HPDE6-E6E7 (cell line): ENCODE measurements at regions not wholly inside any gene's neighbourhood (a gene's known extent, or its start where the extent isn't known, plus 50 kb on each side); places are given as distances from the start of the nearest gene placed in this dataset.

Source experiments
- DNase-seq: peaks from one replicate; pipeline ENCODE4 v3.0.0; 2011; ENCODE audit warnings: missing footprints; ENCODE audit errors: extremely low spot score

DNA sequence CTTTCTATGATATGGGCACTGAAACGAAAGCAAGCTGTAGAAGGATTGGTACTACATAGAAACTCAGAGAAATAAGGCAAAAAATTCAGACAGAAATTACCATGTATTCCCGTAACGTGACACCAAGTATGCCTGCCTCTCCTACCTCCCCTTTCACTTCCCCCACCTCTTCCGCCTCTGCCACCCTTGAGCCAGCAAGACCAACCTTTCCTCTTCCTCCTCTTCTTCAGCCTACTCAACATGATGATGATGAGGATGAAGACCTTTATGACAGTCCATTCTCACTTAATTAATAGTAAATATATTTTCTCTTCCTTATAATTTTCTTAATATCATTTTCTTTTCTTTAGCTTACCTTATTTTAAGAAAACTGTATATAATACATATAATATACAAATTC, 188.1 kb upstream of the VGLL2 start:
- no peak for DNase-seq

DNA sequence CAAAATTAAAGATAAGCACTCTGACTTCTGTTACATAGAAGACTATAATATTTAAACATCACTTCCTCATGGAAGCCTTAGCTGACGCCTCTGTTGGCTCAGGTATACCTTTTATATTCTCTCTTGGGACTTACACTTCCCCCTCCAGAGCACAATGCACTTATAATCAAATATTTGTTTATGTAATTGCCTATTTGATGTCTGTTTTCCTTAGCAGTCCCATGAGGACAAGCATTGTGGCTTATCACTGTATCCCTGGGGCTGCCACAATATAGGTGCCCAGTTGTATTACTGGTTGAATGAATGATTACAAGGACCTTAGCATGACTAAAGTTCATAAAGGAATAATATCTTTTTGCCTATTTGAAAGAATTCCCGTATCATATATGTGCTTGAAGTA, 186.7 kb upstream of the VGLL2 start:
- no peak for DNase-seq

DNA sequence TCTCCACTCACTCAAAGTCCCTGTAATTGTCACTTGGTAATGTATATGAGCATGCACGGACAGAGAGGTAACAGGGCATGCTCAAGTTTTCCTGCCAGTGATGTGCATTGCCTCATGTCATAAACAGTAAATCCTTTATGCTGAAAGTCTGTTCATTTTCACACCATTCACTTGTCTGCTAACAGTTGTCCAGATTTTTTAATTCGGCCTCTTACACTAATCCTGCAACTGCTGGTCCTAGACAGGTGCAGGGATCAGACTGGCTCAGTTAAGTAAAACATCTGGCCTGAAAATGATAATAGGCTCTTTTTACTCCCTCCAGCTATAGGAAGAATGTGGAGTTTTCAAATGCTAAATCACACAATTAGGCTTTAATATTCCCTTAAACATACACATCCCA, 185.4 kb upstream of the VGLL2 start:
- no peak for DNase-seq

DNA sequence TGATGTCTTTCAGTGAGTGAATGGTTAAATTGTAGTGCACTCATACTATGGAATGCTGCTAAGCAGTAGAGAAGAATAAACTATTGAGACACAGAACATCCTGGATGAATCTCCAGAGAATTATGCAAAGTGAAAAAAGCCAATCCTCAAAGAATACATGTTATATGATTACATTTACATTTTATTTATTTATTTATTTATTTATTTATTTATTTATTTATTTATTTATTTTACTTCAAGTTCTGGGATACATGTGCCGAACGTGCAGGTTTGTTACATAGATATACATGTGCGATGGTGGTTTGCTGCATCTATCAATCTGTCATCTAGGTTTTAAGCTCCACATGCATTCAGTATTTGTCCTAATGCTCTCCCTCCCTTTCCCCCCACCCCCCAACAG, 175.8 kb upstream of the VGLL2 start:
- no peak for DNase-seq

DNA sequence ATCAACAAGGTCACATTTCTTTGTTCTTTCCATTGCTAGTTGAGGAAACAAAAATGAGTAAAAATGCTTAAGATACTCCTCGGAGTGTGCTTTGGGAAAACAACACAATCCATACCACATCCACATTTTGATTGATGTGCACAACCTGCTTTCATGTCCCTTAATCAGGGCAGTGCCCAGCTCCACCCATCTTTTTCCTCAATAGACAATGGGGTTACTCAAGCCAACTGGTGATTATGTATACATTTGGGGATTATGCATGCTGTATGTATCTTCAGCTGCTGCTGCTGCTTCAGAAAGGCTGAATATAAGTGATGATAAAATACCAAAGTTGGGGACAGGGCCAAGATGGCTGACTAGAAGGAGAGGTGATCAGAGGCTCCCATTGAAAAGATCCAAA, 155.2 kb upstream of the VGLL2 start:
- DNase-seq, result no peak

DNA sequence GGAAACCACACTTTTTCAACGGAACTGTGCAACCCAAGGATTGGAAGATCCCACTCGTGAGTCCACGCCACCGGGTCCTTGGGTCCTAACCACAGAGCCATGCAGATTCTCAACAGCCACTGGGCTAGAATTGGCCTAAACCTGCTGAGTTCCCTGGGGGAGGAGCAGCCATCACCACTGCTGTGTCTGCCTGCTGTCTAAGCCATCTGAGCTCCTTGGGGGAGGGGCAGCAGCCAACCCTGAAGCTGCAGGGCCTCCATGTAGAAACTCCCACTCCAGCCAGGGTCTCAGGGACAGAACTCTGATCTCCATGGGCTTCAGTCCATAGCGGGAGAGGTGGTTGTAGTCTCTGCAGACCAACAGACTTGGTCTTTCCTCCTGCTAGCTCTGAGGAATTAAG, 154.6 kb upstream of the VGLL2 start:
- no peak for DNase-seq

DNA sequence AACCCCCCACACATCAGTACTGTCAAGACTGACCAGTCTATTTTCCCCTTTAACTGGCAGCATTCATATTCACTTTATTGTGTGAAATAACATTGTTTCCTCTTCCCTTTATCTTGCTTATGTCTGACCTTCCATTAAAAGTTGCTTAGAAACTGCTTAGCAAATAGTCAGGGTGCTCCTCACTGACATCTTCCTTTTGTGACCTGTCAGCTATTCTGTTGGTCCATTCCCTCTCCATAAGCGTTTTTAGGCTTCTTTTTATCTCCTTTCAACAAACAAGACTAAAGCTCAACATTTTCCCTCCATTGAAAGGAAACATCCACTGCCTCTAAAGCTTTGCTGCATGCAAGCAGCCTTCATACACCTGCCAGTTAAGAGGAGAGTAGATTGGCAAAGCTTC, 147.7 kb upstream of the VGLL2 start:
- no peak for DNase-seq

DNA sequence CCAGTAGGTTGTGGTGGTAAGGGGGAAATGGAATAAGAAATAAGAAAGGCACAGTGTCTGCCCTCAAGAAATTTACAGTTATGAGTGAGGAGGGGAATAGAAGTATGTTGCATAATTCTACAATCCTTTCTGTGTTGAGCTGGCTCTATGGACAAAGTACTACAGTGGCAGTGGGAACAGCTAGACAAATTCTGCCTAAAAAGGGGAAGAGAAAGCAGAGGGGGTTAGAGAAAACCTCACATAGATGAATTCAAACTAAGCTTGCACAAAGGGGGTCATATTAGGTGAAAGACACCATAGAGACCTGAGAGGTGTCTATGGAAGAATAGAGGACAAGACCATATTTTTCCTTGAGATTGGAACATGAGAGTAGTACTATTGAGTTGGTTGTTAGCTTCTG, 146.9 kb upstream of the VGLL2 start:
- DNase-seq, result no peak

DNA sequence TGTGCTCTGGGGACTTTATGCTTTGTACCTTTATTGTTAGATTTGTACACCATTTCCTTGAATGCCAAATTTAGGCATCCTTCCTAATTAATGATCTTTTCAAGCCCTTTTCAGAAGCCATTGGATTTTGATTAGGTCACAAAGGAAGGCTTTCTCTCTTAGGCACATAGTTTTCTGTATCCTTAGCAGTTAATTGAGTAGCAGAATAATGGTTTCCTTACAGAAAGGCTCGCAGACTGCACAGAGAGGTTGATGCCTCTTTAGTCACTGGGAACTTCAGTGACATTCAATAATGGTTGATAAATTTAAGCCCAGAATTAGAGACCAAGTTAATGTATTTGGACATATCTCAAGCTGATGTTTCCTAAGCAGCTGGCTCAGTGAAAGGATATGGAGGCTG, 139.1 kb upstream of the VGLL2 start:
- no peak for DNase-seq

DNA sequence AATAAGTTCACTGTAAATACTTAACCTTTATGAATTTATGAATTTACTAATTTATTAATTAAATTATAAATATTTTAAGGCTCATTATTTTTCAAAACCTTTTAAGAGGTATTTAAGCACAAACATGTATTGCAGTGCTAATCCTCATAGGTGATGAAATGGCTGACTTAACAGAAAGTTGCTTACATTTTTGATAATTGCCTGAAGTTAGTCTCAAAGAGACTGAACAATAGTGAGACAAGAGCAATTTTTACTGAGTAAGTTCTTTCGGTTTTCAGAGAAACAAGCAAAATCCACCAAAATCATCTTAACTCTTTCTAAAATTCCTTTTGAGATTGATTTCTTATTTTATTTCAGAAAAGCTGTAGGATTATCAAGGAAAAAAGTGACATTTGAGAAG, 137.3 kb upstream of the VGLL2 start:
- no peak for DNase-seq

DNA sequence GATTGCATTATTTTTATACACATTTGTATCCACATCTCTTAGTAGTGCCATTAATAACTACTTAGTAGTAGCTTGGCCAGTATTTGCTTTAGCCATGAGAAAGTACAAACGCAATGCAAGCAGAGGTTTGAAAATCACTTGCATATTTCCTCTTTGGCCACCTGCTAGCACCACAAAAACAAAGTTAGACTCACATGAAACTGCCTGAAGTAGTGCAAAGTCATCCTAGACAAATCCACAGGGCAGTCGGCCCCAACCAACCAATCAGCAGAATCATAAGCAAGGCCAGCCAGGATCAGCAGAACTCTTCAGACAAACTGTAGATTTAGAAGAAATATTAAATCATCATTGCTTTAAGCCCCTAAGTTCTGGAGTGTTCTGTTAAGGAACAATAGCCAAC, 135.2 kb upstream of the VGLL2 start:
- no peak for DNase-seq

DNA sequence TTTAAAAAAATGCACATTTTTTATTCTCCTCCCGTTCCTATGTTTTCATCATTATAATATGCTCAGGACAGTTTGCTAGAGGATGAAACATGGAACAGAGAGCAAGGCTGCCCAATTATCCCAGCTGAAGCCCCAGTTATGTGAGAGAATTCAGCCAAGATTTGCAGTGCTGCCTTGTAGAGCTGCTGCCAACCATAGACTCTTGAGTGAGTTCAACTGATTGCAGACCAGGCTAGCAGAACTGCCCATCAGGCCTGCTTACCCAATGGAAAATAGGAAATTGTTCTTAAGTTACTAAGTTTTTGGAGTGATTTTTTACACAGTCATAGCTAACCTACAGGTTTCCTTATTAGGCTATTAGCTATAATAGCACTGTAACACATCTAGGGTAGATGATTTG, 128.7 kb upstream of the VGLL2 start:
- no peak for DNase-seq

DNA sequence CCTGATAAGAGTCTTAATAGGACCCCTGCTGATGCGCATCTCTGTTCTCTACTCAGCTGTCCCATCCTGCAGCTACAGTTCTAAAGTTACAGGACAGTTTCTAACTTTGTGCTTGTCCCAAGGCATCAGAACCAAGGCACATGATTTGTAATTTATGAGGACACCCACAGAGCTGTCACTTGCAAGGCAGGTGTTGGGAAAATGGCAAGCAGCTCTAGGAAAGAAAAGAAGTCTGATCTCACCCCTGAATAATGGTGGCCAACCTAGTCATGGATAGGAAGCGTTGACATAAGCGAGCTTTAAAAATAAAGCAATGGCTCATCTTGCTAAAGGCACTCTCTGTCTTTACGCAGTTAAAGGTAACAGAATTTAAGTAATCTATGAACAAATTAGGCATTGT, 127.6 kb upstream of the VGLL2 start:
- DNase-seq, result no peak

DNA sequence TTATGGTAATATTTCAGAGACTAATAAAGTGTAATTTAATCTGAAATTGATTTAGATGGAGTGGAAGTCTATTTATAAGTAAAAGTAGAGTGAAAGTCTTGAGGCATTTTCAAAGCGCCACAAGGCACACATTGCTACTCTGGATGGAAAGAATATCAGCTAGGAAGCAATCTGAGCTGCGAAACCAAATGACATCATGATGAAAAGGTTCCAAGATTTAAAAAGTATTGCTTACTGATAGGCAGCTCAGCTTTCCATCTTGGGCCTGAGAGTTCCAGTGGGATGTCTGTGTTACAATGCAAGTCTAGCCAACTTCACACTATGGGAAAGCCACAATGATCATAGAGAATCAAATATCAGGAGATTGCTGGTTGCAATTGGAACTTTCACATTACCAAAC, 126.9 kb upstream of the VGLL2 start:
- no peak for DNase-seq

DNA sequence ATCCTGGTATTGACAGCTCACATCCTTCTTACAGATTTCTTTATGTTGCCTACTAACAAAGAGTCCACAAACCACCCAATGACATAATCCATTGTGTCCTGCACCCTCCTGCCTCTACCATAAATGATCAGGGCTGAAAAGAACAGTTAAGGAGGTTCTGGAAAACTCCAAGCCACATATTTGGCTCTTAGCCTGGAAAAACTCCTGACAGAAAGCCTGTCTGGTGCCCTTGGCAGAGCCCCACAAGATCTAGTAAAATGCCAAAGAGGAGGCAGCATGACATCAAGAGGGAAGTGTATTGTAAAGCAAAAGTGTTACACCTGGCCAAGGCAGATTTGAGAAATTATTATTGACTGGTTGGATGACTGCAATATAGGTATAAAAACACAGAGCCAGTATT, 126.4 kb upstream of the VGLL2 start:
- no peak for DNase-seq

DNA sequence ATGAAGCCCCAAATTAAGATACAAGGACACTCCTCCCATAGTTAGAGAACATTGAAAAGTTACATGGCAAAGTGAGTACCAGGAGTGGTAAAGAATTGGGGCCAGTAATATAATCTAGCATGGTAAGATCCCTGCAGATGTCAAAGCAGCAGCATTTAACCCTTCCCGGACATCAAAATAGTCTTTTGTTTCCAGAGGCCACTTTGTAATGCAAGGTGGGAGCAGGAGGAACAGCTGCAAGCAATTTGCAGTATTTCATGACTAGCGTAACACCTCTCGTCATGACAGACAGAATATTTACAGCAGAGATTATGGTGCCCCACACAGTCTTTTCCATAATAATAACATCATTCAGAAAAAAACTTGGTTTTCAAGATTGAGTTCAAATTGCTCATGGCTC, 123.2 kb upstream of the VGLL2 start:
- DNase-seq, result no peak

DNA sequence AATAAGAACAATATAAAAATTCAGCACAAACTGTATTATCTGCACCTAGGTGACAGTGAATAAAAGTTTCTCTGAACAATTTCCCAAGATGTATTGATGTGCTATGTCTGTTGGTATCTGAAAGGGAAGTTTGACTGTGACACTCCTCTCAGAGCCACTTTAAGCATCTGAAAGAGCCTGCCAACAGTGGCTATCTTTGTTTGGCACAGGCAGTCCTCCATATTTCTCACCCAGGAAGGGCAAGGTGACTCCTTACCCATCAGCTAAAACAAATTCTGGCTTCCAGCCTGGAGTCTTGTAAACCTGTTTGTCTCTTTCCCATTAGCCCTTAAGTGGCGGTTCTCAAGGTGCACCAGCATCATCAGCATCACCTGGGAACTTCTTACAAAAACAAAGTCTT, 122.4 kb upstream of the VGLL2 start:
- no peak for DNase-seq

DNA sequence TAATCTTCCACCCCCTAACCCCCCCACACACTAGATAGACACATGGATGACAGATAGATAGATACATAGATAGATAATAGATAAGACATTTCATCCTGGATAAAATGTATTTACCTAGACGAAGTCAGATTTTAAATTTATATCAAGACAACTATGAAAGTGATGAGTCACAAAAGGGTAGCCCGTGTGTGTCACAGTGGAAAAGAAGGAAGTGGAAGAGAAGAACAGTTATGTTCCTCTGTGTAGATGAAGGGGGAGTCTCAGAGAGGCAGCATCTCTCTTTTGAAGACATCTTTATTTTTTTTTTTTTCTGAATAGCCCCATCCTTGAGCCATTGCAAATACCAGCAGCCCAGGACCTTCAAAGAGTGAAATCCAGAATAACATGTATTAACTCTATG, 121.7 kb upstream of the VGLL2 start:
- DNase-seq, result no peak

DNA sequence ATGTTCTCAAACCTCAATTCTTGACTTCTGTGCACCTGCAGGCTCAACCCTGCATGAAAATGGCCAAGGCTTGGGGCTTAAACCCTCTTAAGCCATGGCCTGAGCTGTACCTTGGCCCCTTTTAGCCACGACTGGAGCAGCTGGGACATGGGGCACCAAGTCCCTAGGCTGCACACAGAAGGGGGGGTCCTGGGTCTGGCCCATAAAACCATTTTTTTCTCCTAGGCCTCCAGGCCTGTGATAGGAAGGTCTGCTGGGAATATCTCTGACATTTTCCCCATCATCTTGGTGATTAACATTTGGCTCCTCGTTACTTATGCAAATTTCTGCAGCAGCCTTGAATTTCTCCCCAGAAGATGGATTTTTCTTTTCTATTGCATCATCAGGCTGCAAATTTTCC, 119.4 kb upstream of the VGLL2 start:
- no peak for DNase-seq

DNA sequence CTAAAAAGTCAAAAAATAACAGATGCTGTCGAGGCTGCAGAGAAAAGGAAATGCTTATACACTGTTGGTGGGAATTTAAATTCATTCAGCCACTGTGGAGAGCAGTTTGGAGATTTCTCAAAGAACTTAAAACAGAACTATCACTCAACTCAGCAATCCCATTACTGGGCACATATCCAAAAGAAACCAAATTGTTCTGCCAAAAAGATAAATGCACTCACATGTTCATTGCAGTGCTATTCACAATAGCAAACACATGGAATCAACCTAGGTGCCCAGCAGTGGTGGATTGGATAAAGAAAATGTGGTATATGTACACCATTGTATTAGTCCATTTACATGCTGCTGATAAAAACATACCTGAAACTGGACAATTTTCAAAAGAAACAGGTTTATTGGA, 116.0 kb upstream of the VGLL2 start:
- DNase-seq, result no peak

DNA sequence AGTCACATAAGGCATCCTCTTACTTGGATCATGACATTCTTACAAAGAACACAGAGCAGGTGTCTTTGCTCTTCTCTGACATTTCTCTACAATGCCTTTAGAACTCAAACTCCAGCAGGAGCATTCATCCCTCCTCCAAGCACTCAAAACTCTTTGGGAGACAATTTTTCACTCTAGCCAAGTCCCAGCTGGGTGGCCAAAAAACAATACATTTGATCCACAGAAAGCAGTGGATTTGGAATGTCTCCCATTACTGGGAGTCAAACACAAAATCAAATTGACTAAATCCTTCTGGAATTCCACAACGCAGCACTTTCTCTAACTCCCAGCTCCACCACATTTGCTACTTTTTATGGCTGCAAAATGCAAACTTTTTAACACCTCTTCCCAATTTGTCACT, 108.6 kb upstream of the VGLL2 start:
- DNase-seq, result no peak

DNA sequence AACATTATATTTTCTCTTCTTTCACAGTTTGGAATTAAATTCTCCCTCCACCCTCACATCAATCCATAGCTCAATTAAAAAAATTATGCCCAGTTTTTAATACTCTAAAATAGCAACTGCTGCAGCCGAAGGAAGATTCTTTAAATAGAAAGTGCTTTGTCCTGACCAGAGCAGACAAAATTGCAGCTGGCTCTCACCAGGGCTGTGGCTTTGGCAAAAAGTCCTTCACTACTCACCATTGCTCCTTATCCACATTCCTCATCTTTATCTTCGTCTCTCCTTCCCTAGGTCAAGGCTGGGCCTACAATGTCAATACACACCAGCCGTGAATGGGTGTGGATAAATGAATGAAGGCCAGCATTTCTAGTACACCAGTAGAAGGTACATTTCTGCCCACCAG, 107.9 kb upstream of the VGLL2 start:
- DNase-seq, result no peak

DNA sequence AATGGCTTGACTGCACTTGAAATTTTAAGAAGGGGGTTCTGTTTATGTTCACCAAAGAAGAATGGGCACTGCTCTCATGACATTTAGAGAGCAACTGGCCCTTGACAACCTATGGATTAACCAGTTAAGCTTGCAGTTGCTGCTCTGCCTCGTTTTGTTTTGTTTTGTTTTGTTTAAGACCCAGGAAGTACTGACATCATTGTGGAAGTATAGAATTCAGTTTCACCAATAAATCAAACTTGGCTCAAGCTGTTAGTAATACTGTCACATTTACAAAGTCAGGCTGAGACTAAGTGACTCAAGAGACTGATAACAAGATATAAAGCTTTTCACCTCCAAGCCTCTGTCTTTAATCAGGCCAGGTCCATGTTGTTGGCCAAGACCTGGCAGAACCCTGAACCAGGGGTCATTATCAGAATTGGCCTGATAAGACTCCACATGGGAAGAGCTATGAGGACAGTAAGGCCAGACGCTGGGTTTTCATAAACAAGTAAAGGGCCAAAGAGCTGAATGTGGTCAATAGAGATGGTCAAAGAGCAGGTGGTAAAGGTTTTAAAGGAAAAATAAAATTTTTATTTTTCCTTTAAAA, 99.4 kb upstream of the VGLL2 start:
- no peak for DNase-seq

DNA sequence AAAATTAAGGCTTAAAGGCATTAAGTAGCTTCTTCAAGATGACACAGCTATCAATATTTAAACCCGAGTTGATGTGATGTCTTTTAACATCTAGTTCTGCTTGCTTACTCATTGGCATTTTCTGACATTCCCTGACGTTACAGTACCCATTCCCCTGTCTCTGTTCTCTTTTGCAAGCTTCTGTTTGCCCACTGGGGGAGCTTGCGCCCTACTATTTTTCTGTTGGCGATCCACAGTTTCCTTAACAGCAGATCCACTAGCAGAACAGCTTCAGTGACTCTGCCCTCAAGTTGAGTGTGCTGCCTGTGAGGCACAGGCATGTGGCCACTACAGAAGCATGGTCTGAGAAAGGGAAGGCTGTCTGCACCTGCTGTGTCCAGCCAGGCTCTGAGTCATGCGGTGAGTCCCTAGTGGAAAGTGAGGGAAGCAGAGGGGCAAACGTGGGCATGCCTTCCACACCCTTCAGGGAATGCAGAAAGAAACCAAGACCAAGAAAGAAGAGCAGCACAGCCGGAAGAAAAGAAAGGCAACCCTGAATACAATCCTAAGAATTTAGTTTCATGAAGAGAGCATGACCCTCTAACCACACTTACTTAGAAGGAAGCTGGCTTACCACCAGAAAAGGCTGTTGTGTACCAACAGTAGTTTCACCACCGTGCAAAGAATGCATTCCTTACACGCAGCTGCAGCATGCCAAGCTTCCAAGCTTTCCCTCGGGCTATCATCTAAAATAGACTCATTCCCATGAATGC, 97.7 kb upstream of the VGLL2 start:
- peak; percentile 70 for DNase-seq
